Esophagus squamous epithelium (tissue), 5 donors: ENCODE measurements at regions not wholly inside any gene's neighbourhood (a gene's known extent, or its start where the extent isn't known, plus 50 kb on each side); places are given as distances from the start of the nearest gene placed in this dataset.

Experiments
- DNase-seq: peaks from one replicate; lab custom pipeline; 2025; lab: John Stamatoyannopoulos, UW
- H3K27ac ChIP-seq, 4 donors: fragments of 200-600 bp; sonication (generic); one replicate each; pipeline ENCODE4 v1.5.1; 2016 to 2019; ENCODE audit warnings: mild to moderate bottlenecking in 1 of 4
- H3K27me3 ChIP-seq, 4 donors: fragments of 200-600 bp; sonication (generic); 1 replicate in 3 of 4; 2 replicates in 1 of 4; pipeline versions ENCODE4 v1.5.1 to v1.6.0; 2017 to 2021; ENCODE audit warnings: antibody characterized with exemption in 1 of 4
- H3K36me3 ChIP-seq, 3 donors: fragments of 200-600 bp; sonication (generic); one replicate each; pipeline ENCODE4 v1.5.1; 2016 to 2019
- H3K4me1 ChIP-seq, 3 donors: fragments of 200-600 bp; sonication (generic); one replicate each; pipeline ENCODE4 v1.5.1; 2017 to 2019
- H3K4me3 ChIP-seq, 4 donors: fragments of 200-600 bp; sonication (generic); 1 replicate in 3 of 4; 2 replicates in 1 of 4; pipeline ENCODE4 v1.5.1; 2016 to 2019; ENCODE audit warnings: mild to moderate bottlenecking in 2 of 4, moderate library complexity in 1 of 4
- H3K9me3 ChIP-seq, 3 donors: fragments of 200-600 bp; sonication (generic); one replicate each; pipeline ENCODE4 v1.5.1; 2016 to 2019
- CTCF ChIP-seq, 6 experiments: fragments of 450-650 bp in 4 of 6; fragments of 200-600 bp in 2 of 6; sonication (generic) in 2 of 6; IDR thresholded peaks; one replicate each; pipeline ENCODE4 v1.5.1; 2016 to 2019; ENCODE audit warnings: antibody characterized with exemption in 6 of 6, mild to moderate bottlenecking in 4 of 6, moderate library complexity in 4 of 6
- POLR2A ChIP-seq, 4 donors: fragments of 450-650 bp; IDR thresholded peaks; one replicate each; pipeline ENCODE4 v1.6.1; 2017; ENCODE audit warnings: antibody characterized with exemption in 4 of 4, mild to moderate bottlenecking in 4 of 4, moderate library complexity in 3 of 4
- WGBS, 2 donors: methylation state at CpG; one replicate each; pipeline ENCODE4 v1.1.5; 2018; 5-methylcytosine and 5-hydroxymethylcytosine counted together
- intact Hi-C: fragments of 100-400 bp; cut with DNase I; formaldehyde crosslinking; loops from one replicate; pipeline ENCODE4 v1.15.0; 2022
- donor health status: DM: yes; HTN: yes; CAD: no.

GRCh38 chr9:134537951-134538641 is 103.5 kb upstream of the COL5A1 start:
- Histone ChIP-seq H3K4me3 (no peak overlapping the region), H3K36me3 (no peaks in the 10 kb centered on the region), H3K27me3 (peaks cover 0 to 85% (median 0%) of the 10 kb centered on the region in 4 donors), H3K9me3 (no peaks in the 10 kb centered on the region), H3K4me1 (peaks cover 0 to 12% (median 6%) of the 10 kb centered on the region in 3 donors), H3K27ac (peak overlapping the region; percentile 8 to 78 (median 42))
- intact Hi-C loops = no loop called here
- no peak for DNase-seq
- no peak for TF ChIP-seq POLR2A (IDR thresholded peaks at IDR 0.05)
- TF ChIP-seq CTCF (IDR thresholded peaks at IDR 0.05) = no peak
- 48 to 66% methylated on average over 15 to 16 of the region's 21 CpGs for WGBS, 2 donors

DNA sequence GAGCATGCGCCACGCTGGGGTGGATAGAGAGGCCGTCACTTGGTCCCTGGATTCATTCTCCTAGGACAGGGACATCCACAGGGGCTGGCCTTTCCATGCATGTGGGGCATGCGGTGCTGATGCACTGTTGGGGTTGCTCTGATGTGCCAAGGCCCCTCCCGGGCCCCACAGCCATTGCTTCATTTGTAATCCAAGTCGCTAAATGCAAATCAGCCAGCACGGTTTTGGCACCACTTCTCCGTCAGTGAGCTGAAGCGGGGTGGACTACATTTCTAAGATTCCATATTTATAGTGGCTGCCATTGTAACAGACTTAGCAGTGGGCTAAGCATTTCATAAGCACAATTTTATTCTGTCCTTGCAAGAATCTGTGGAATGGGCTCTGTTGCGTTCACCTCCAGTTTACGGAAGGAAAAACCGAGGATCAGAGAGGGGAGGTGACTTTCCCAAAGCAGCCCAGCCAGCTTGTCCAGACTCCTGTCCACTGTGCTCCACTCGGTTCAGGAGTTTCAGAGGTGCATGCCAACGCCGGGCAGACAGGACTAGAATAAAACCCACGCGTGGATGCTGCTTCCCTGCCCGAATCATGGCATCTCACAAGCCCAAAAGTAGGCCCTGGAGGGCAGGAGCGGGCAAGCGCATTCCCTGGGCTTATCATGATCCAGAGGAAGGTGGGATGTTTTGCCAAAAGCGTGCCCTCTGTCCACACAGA is 102.6 kb upstream of the COL5A1 start:
- 59 to 72% methylated on average over 7 to 12 of the region's 21 CpGs for WGBS, 2 donors
- TF ChIP-seq POLR2A (IDR thresholded peaks at IDR 0.05) (no peak), CTCF (IDR thresholded peaks at IDR 0.05) (no peak)
- Histone ChIP-seq H3K9me3 (no peaks in the 10 kb centered on the region), H3K27ac (peak overlapping the region; percentile 8 to 78 (median 42)), H3K27me3 (peaks cover 0 to 82% (median 0%) of the 10 kb centered on the region in 4 donors), H3K4me3 (no peak overlapping the region), H3K4me1 (peaks cover 0 to 16% (median 6%) of the 10 kb centered on the region in 3 donors), H3K36me3 (no peaks in the 10 kb centered on the region)
- no peak for DNase-seq
- intact Hi-C loops = no loop called here

GRCh38 chr9:134539586-134540194 is 101.9 kb upstream of the COL5A1 start:
- 69 to 79% methylated on average over 4 to 5 of the region's 11 CpGs for WGBS, 2 donors
- Histone ChIP-seq H3K4me1 (peaks cover 0 to 22% (median 6%) of the 10 kb centered on the region in 3 donors), H3K9me3 (no peaks in the 10 kb centered on the region), H3K36me3 (no peaks in the 10 kb centered on the region), H3K4me3 (no peak overlapping the region), H3K27ac (peak overlapping the region in 2 of 4 donors; percentile 17 to 65), H3K27me3 (peaks cover 0 to 82% (median 0%) of the 10 kb centered on the region in 4 donors)
- no peak for DNase-seq
- intact Hi-C loops = no loop called here
- TF ChIP-seq POLR2A (IDR thresholded peaks at IDR 0.05) = no peak
- no peak for TF ChIP-seq CTCF (IDR thresholded peaks at IDR 0.05)

GRCh38 chr9:134540276-134541096 is 101.1 kb upstream of the COL5A1 start:
- H3K36me3 ChIP-seq = no peaks in the 10 kb centered on the region
- intact Hi-C loops = no loop called here
- H3K4me3 ChIP-seq = no peak overlapping the region
- WGBS, 2 donors = 69 to 80% methylated on average over 12 to 14 of the region's 19 CpGs
- DNase-seq = no peak
- H3K27me3 ChIP-seq = peaks cover 0 to 82% (median 0%) of the 10 kb centered on the region in 4 donors
- peak overlapping the region in 1 of 4 donors; percentile 16 for H3K27ac ChIP-seq
- TF ChIP-seq CTCF (IDR thresholded peaks at IDR 0.05) (no peak), POLR2A (IDR thresholded peaks at IDR 0.05) (no peak)
- H3K4me1 ChIP-seq = peaks cover 5 to 30% (median 6%) of the 10 kb centered on the region in 3 donors
- H3K9me3 ChIP-seq = no peaks in the 10 kb centered on the region
